Stomach (tissue), 4 donors: ENCODE measurements at regions not wholly inside any gene's neighbourhood (a gene's known extent, or its start where the extent isn't known, plus 50 kb on each side); places are given as distances from the start of the nearest gene placed in this dataset.

ENCODE experiments used
- EP300 ChIP-seq: sonication (generic); formaldehyde crosslinking; IDR thresholded peaks from one replicate; pipeline ENCODE4 v1.6.1; 2017; ENCODE audit warnings: antibody characterized with exemption
- POLR2A ChIP-seq, 4 donors: fragments of 450-650 bp; IDR thresholded peaks; one replicate each; pipeline ENCODE4 v1.6.1; 2016; ENCODE audit warnings: antibody characterized with exemption in 4 of 4, control low read depth in 2 of 4, mild to moderate bottlenecking in 1 of 4, moderate library complexity in 1 of 4
- POLR2AphosphoS5 ChIP-seq, 3 donors: sonication (generic); formaldehyde crosslinking; IDR thresholded peaks; one replicate each; pipeline ENCODE4 v1.6.1; 2016; ENCODE audit warnings: antibody characterized with exemption in 3 of 3
- TF ChIP-seq, protein P1 (sequence below), 7 experiments: fragments of 450-650 bp in 4 of 7; fragments of 200-600 bp in 3 of 7; sonication (generic) in 3 of 7; IDR thresholded peaks; one replicate each; pipeline ENCODE4 v1.5.1; 2016 to 2019; ENCODE audit warnings: antibody characterized with exemption in 7 of 7, control low read depth in 2 of 7, mild to moderate bottlenecking in 1 of 7

DNA sequence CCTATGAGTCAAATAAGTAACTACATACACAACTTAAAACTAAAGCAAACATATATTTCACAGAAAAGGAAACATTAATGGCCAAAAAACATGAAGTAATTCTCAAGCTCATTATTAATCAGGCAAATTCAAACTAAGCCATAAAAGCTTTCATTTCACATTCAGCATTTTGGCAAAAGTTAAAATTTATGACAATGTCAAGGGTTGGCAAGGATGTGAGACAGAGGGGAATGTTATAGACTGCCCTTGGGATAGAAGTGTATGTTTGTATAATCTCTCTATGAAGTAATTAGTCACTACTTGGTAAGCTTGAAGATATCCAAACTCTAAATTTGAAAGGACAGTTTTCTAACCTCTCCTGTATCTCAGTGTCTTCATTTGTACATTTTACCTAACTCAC lies 539.4 kb downstream of the RIT2 start:
- TF ChIP-seq, protein P1, sequence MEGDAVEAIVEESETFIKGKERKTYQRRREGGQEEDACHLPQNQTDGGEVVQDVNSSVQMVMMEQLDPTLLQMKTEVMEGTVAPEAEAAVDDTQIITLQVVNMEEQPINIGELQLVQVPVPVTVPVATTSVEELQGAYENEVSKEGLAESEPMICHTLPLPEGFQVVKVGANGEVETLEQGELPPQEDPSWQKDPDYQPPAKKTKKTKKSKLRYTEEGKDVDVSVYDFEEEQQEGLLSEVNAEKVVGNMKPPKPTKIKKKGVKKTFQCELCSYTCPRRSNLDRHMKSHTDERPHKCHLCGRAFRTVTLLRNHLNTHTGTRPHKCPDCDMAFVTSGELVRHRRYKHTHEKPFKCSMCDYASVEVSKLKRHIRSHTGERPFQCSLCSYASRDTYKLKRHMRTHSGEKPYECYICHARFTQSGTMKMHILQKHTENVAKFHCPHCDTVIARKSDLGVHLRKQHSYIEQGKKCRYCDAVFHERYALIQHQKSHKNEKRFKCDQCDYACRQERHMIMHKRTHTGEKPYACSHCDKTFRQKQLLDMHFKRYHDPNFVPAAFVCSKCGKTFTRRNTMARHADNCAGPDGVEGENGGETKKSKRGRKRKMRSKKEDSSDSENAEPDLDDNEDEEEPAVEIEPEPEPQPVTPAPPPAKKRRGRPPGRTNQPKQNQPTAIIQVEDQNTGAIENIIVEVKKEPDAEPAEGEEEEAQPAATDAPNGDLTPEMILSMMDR (IDR thresholded peaks at IDR 0.05) = no peak
- no peak for TF ChIP-seq EP300
- TF ChIP-seq POLR2AphosphoS5 (IDR thresholded peaks at IDR 0.05) = no peak
- no peak for TF ChIP-seq POLR2A (IDR thresholded peaks at IDR 0.05)
